Mesenchymal stem cell (in vitro differentiated cells and primary cell): ENCODE measurements at regions not wholly inside any gene's neighbourhood (a gene's known extent, or its start where the extent isn't known, plus 50 kb on each side); places are given as distances from the start of the nearest gene placed in this dataset.

Experiments used
- DNase-seq: peaks from one replicate; pipeline ENCODE4 v3.0.0-alpha.2; 2013
- H2AFZ ChIP-seq: one replicate; pipeline ENCODE4 v1.6.1; 2013; ENCODE audit warnings: low read depth, mild to moderate bottlenecking, control low read depth, inconsistent platforms, low read length, moderate library complexity
- H2AK5ac ChIP-seq: 2 replicates; pipeline ENCODE4 v1.6.1; 2013; ENCODE audit warnings: low read length, moderate library complexity, mild to moderate bottlenecking, inconsistent platforms; ENCODE audit not compliant: severe bottlenecking
- H2BK120ac ChIP-seq: one replicate; pipeline ENCODE4 v1.6.1; 2013; ENCODE audit warnings: low read depth, mild to moderate bottlenecking, inconsistent platforms, low read length, moderate library complexity
- H2BK12ac ChIP-seq, 2 experiments: one replicate each; pipeline ENCODE4 v1.6.1; 2013; ENCODE audit warnings: inconsistent platforms in 2 of 2, low read length in 2 of 2, mild to moderate bottlenecking in 2 of 2, moderate library complexity in 2 of 2, control low read depth in 1 of 2
- H2BK15ac ChIP-seq: one replicate; pipeline ENCODE4 v1.6.1; 2013; ENCODE audit warnings: mild to moderate bottlenecking, low read depth, inconsistent platforms; ENCODE audit not compliant: poor library complexity, severe bottlenecking
- H2BK5ac ChIP-seq: 2 replicates; pipeline ENCODE4 v1.6.1; 2013; ENCODE audit warnings: low read depth, mild to moderate bottlenecking, low read length, control low read depth, inconsistent platforms; ENCODE audit not compliant: poor library complexity, severe bottlenecking
- H3K14ac ChIP-seq, 2 experiments: one replicate each; pipeline ENCODE4 v1.6.1; 2013; ENCODE audit warnings: inconsistent platforms in 2 of 2, low read length in 2 of 2, control low read depth in 1 of 2, mild to moderate bottlenecking in 1 of 2, moderate library complexity in 1 of 2
- H3K18ac ChIP-seq, 2 experiments: one replicate each; pipeline ENCODE4 v1.6.1; 2013; ENCODE audit warnings: inconsistent platforms in 2 of 2, low read length in 2 of 2, control low read depth in 1 of 2, low read depth in 1 of 2, mild to moderate bottlenecking in 1 of 2
- H3K23ac ChIP-seq, 2 experiments: one replicate each; pipeline ENCODE4 v1.6.1; 2013; ENCODE audit warnings: inconsistent platforms in 2 of 2, low read length in 2 of 2, mild to moderate bottlenecking in 2 of 2, moderate library complexity in 2 of 2, control low read depth in 1 of 2
- H3K27ac ChIP-seq: 2 replicates; pipeline ENCODE4 v1.5.1; 2013; ENCODE audit warnings: mild to moderate bottlenecking, moderate library complexity, low read length, control low read depth, inconsistent platforms; ENCODE audit not compliant: poor library complexity, severe bottlenecking
- H3K27me3 ChIP-seq, 2 experiments: 2 replicates each; pipeline versions ENCODE4 v1.6.1 to v1.7.0; 2013; ENCODE audit warnings: low read length in 2 of 2, mild to moderate bottlenecking in 2 of 2, moderate library complexity in 2 of 2, control low read depth in 1 of 2, inconsistent platforms in 1 of 2; ENCODE audit not compliant: control insufficient read depth in 1 of 2, insufficient read depth in 1 of 2
- H3K36me3 ChIP-seq, 2 experiments: 2 replicates each; pipeline versions ENCODE4 v1.6.1 to v1.7.0; 2013; ENCODE audit warnings: low read length in 2 of 2, control low read depth in 1 of 2, inconsistent platforms in 1 of 2, low read depth in 1 of 2, mild to moderate bottlenecking in 1 of 2; ENCODE audit not compliant: insufficient read depth in 2 of 2, control insufficient read depth in 1 of 2
- H3K4ac ChIP-seq, 2 experiments: one replicate each; pipeline ENCODE4 v1.6.1; 2013; ENCODE audit warnings: inconsistent platforms in 2 of 2, low read length in 2 of 2, mild to moderate bottlenecking in 2 of 2, moderate library complexity in 2 of 2, control low read depth in 1 of 2, low read depth in 1 of 2
- H3K4me1 ChIP-seq: 2 replicates; pipeline ENCODE4 v1.6.1; 2013; ENCODE audit warnings: low read depth, low read length, control low read depth; ENCODE audit not compliant: control insufficient read depth, insufficient read depth
- H3K4me2 ChIP-seq: 2 replicates; pipeline ENCODE4 v1.6.1; 2013; ENCODE audit warnings: low read length, mild to moderate bottlenecking, inconsistent platforms; ENCODE audit not compliant: poor library complexity, severe bottlenecking
- H3K4me3 ChIP-seq, 2 experiments: 2 replicates each; pipeline versions ENCODE4 v1.5.1 to v1.7.0; 2013; ENCODE audit warnings: low read length in 2 of 2, mild to moderate bottlenecking in 2 of 2, control low read depth in 1 of 2, low read depth in 1 of 2; ENCODE audit not compliant: insufficient read depth in 1 of 2
- H3K79me1 ChIP-seq: replicated peaks from 2 replicates; pipeline ENCODE4 v1.6.1; 2013; ENCODE audit warnings: mild to moderate bottlenecking, control low read depth, low read length, inconsistent platforms; ENCODE audit not compliant: poor library complexity, severe bottlenecking
- H3K9ac ChIP-seq: 2 replicates; pipeline ENCODE4 v1.7.0; 2013; ENCODE audit warnings: mild to moderate bottlenecking, low read length, moderate library complexity
- H3K9me3 ChIP-seq: 2 replicates; pipeline ENCODE4 v1.7.0; 2013; ENCODE audit warnings: mild to moderate bottlenecking, low read length; ENCODE audit not compliant: control insufficient read depth
- H4K8ac ChIP-seq: one replicate; pipeline ENCODE4 v1.6.1; 2013; ENCODE audit warnings: inconsistent platforms, mild to moderate bottlenecking, low read length, moderate library complexity
- H4K91ac ChIP-seq: one replicate; pipeline ENCODE4 v1.6.1; 2013; ENCODE audit warnings: mild to moderate bottlenecking, low read length, inconsistent platforms
- WGBS: methylation state at CpG from one replicate; pipeline ENCODE4 v1.1.7; 2013; ENCODE audit warnings: mixed read lengths; 5-methylcytosine and 5-hydroxymethylcytosine counted together

- Histone ChIP-seq H3K4me1 (no peaks in the 10 kb centered on the region), H3K4ac (no peak overlapping the region), H4K91ac (no peak overlapping the region)
Observed at GRCh38 chr7:85593355-85593754, 406.5 kb upstream of the SEMA3D start.

GRCh38 chr7:85587785-85588184, 400.9 kb upstream of the SEMA3D start:
- H3K4ac ChIP-seq, result no peak overlapping the region
- no peaks in the 10 kb centered on the region for H3K36me3 ChIP-seq
- H3K14ac ChIP-seq, result no peak overlapping the region
- H2BK5ac ChIP-seq, result no peak overlapping the region
- H2BK15ac ChIP-seq, result no peak overlapping the region
- H3K18ac ChIP-seq, result no peak overlapping the region
- no peak overlapping the region for H3K4me3 ChIP-seq
- H3K9me3 ChIP-seq, result no peaks in the 10 kb centered on the region
- no peak overlapping the region for H4K8ac ChIP-seq
- H2BK120ac ChIP-seq, result no peak overlapping the region
- H3K27me3 ChIP-seq, result no peaks in the 10 kb centered on the region
- H4K91ac ChIP-seq, result no peak overlapping the region
- no peaks in the 10 kb centered on the region for H3K4me1 ChIP-seq
- H3K79me1 ChIP-seq, result no peaks in the 10 kb centered on the region
- no peak overlapping the region for H3K9ac ChIP-seq
- H3K23ac ChIP-seq, result no peak overlapping the region
- H2AFZ ChIP-seq, result no peak overlapping the region
- no peak for DNase-seq
- H2AK5ac ChIP-seq, result no peak overlapping the region
- no peak overlapping the region for H2BK12ac ChIP-seq
- H3K4me2 ChIP-seq, result no peak overlapping the region
- H3K27ac ChIP-seq, result no peak overlapping the region

More at GRCh38 chr7:85593355-85593754, 406.5 kb upstream of the SEMA3D start:
- H2AFZ ChIP-seq, result no peak overlapping the region
- WGBS, result 61% methylated on average over 3 of the region's 3 CpGs
- no peak overlapping the region for H3K4me2 ChIP-seq
- H3K9me3 ChIP-seq, result no peaks in the 10 kb centered on the region
- H2BK12ac ChIP-seq, result no peak overlapping the region
- no peak overlapping the region for H3K27ac ChIP-seq
- no peak overlapping the region for H2AK5ac ChIP-seq
- H3K9ac ChIP-seq, result no peak overlapping the region
- no peak overlapping the region for H2BK5ac ChIP-seq
- no peak overlapping the region for H3K23ac ChIP-seq
- H3K79me1 ChIP-seq, result no peaks in the 10 kb centered on the region
- no peak overlapping the region for H3K18ac ChIP-seq
- no peaks in the 10 kb centered on the region for H3K27me3 ChIP-seq
- DNase-seq, result no peak
- no peak overlapping the region for H3K4me3 ChIP-seq
- no peak overlapping the region for H2BK15ac ChIP-seq
- no peak overlapping the region for H2BK120ac ChIP-seq
- H3K36me3 ChIP-seq, result no peaks in the 10 kb centered on the region
- H4K8ac ChIP-seq, result no peak overlapping the region
- H3K14ac ChIP-seq, result no peak overlapping the region

- Histone ChIP-seq H3K4me1 (no peaks in the 10 kb centered on the region), H2BK15ac (no peak overlapping the region), H3K14ac (no peak overlapping the region), H2AFZ (no peak overlapping the region), H2BK120ac (no peak overlapping the region), H3K4ac (no peak overlapping the region), H2BK12ac (no peak overlapping the region), H2BK5ac (no peak overlapping the region), H3K79me1 (no peaks in the 10 kb centered on the region), H3K4me2 (no peak overlapping the region), H3K18ac (no peak overlapping the region), H3K27ac (no peak overlapping the region), H3K36me3 (no peaks in the 10 kb centered on the region), H3K9me3 (no peaks in the 10 kb centered on the region), H3K27me3 (no peaks in the 10 kb centered on the region), H4K91ac (no peak overlapping the region), H4K8ac (no peak overlapping the region), H2AK5ac (no peak overlapping the region), H3K4me3 (no peak overlapping the region), H3K9ac (no peak overlapping the region), H3K23ac (no peak overlapping the region)
- 100% methylated on average over 1 of the region's 3 CpGs for WGBS
- DNase-seq, result no peak
Observed at GRCh38 chr7:85586091-85586490, 399.2 kb upstream of the SEMA3D start.

- H4K8ac ChIP-seq, result no peak overlapping the region
- H3K23ac ChIP-seq, result no peak overlapping the region
- H3K14ac ChIP-seq, result no peak overlapping the region
- H4K91ac ChIP-seq, result no peak overlapping the region
- no peak for DNase-seq
- no peak overlapping the region for H2AK5ac ChIP-seq
- no peak overlapping the region for H3K9ac ChIP-seq
- no peak overlapping the region for H2AFZ ChIP-seq
- H2BK15ac ChIP-seq, result no peak overlapping the region
- H3K4me2 ChIP-seq, result no peak overlapping the region
- no peaks in the 10 kb centered on the region for H3K4me1 ChIP-seq
- 92% methylated on average over 2 of the region's 6 CpGs for WGBS
- no peaks in the 10 kb centered on the region for H3K27me3 ChIP-seq
- H3K27ac ChIP-seq, result no peak overlapping the region
- H3K18ac ChIP-seq, result no peak overlapping the region
- H2BK120ac ChIP-seq, result no peak overlapping the region
- no peak overlapping the region for H3K4me3 ChIP-seq
- no peak overlapping the region for H3K4ac ChIP-seq
- no peak overlapping the region for H2BK5ac ChIP-seq
- H3K79me1 ChIP-seq, result no peaks in the 10 kb centered on the region
- no peaks in the 10 kb centered on the region for H3K36me3 ChIP-seq
- H2BK12ac ChIP-seq, result no peak overlapping the region
- no peaks in the 10 kb centered on the region for H3K9me3 ChIP-seq
Observed at GRCh38 chr7:85583131-85583953, 396.5 kb upstream of the SEMA3D start.
